Right atrium auricular region (tissue), 2 donors: ENCODE measurements at regions not wholly inside any gene's neighbourhood (a gene's known extent, or its start where the extent isn't known, plus 50 kb on each side); places are given as distances from the start of the nearest gene placed in this dataset.

Experiments
- DNase-seq: peaks from one replicate; pipeline ENCODE4 v3.0.0-alpha.2; 2019; ENCODE audit warnings: low spot score
- H3K27ac ChIP-seq, 2 donors: fragments of 200-600 bp; sonication (generic); 1 replicate in 1 of 2; 2 replicates in 1 of 2; pipeline ENCODE4 v1.5.1; 2016 to 2019
- H3K27me3 ChIP-seq, 2 donors: fragments of 200-600 bp; sonication (generic); one replicate each; pipeline versions ENCODE4 v1.5.1 to v1.6.0; 2017 to 2019
- H3K36me3 ChIP-seq: fragments of 200-600 bp; sonication (generic); one replicate; pipeline ENCODE4 v1.5.1; 2016
- H3K4me1 ChIP-seq, 2 donors: fragments of 200-600 bp; sonication (generic); one replicate each; pipeline versions ENCODE4 v1.5.1 to v1.6.0; 2017 to 2019
- H3K4me3 ChIP-seq, 2 donors: fragments of 200-600 bp; sonication (generic); 1 replicate in 1 of 2; 2 replicates in 1 of 2; pipeline ENCODE4 v1.5.1; 2017 to 2019; ENCODE audit warnings: mild to moderate bottlenecking in 1 of 2, moderate library complexity in 1 of 2
- H3K9me3 ChIP-seq, 2 donors: fragments of 200-600 bp; sonication (generic); one replicate each; pipeline ENCODE4 v1.5.1; 2019
- CTCF ChIP-seq, 2 donors: fragments of 200-600 bp; sonication (generic); IDR thresholded peaks; one replicate each; pipeline ENCODE4 v1.5.1; 2019; ENCODE audit warnings: antibody characterized with exemption in 2 of 2

GRCh38 chr13:58989556-58989955 lies 1174.2 kb downstream of the DIAPH3 start:
- H3K4me3 ChIP-seq = no peak overlapping the region
- no peak overlapping the region for H3K27ac ChIP-seq
- no peaks in the 10 kb centered on the region for H3K36me3 ChIP-seq
- H3K9me3 ChIP-seq = no peaks in the 10 kb centered on the region
- H3K4me1 ChIP-seq = no peaks in the 10 kb centered on the region
- TF ChIP-seq CTCF (IDR thresholded peaks at IDR 0.05) = no peak
- DNase-seq = no peak
- no peaks in the 10 kb centered on the region for H3K27me3 ChIP-seq

GRCh38 chr13:58991826-58992477 lies 1171.8 kb downstream of the DIAPH3 start:
- TF ChIP-seq CTCF (IDR thresholded peaks at IDR 0.05) = no peak
- no peak for DNase-seq

DNA sequence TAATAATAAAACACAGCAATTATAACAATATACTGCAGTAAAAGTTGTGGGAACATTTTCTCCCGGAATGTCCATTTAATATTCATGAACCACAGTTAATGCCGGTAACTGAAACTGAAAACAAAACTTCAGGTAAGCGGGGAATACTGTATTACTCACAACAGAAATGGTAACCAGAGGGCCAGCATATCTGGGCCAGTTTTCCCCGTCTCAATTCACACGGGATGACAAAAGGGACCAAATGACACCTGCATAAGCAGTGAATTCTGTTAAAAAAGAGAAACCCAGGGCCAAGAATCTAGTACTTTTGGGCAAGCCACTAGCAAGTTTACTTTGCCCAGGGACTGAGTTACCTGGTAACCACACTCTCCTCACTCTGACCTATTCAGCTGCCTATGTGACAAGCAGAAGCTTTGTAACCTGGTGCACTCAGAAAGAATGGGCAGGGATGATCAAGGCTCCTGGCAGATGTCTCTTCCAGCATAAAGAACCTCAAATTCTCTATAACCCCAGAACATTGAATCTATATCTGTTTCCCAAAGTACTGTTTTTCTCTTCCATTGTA lies 1171.2 kb downstream of the DIAPH3 start:
- Histone ChIP-seq H3K27ac (no peak overlapping the region), H3K4me3 (no peak overlapping the region), H3K4me1 (no peaks in the 10 kb centered on the region), H3K9me3 (no peaks in the 10 kb centered on the region), H3K36me3 (no peaks in the 10 kb centered on the region), H3K27me3 (no peaks in the 10 kb centered on the region)
- no peak for TF ChIP-seq CTCF (IDR thresholded peaks at IDR 0.05)
- no peak for DNase-seq

More at GRCh38 chr13:58991826-58992477, 1171.8 kb downstream of the DIAPH3 start:
- Histone ChIP-seq H3K9me3 (no peaks in the 10 kb centered on the region), H3K4me1 (no peaks in the 10 kb centered on the region), H3K27ac (no peak overlapping the region), H3K4me3 (no peak overlapping the region), H3K36me3 (no peaks in the 10 kb centered on the region), H3K27me3 (no peaks in the 10 kb centered on the region)

GRCh38 chr13:58994077-58994476 lies 1169.7 kb downstream of the DIAPH3 start:
- Histone ChIP-seq H3K4me1 (no peaks in the 10 kb centered on the region), H3K27ac (no peak overlapping the region), H3K36me3 (no peaks in the 10 kb centered on the region), H3K4me3 (no peak overlapping the region), H3K27me3 (no peaks in the 10 kb centered on the region), H3K9me3 (no peaks in the 10 kb centered on the region)
- no peak for TF ChIP-seq CTCF (IDR thresholded peaks at IDR 0.05)
- no peak for DNase-seq

DNA sequence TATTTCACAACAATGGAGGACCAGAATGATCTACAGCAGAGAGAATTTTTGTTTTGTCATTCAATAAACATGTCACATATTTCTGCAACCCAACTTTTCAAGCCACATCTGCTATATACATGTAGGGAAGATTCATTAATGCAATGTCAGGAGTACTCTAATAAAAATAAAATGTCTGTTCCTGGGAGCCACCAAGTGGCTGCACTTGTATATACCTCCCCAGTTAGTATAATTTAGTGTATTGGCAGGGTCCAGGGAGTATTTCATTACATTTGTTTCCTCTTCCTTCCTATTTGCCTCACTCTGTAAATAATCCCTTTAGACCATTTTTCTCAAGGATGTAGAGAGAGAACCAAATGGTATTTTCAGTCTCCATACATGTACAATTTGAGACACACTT lies 1169.0 kb downstream of the DIAPH3 start:
- Histone ChIP-seq H3K36me3 (no peaks in the 10 kb centered on the region), H3K27me3 (no peaks in the 10 kb centered on the region), H3K4me1 (no peaks in the 10 kb centered on the region), H3K4me3 (no peak overlapping the region), H3K27ac (no peak overlapping the region), H3K9me3 (no peaks in the 10 kb centered on the region)
- no peak for DNase-seq
- TF ChIP-seq CTCF (IDR thresholded peaks at IDR 0.05) = peak in 1 of 2 donors; percentile 22

- H3K36me3 ChIP-seq = no peaks in the 10 kb centered on the region
- H3K4me1 ChIP-seq = no peaks in the 10 kb centered on the region
- H3K27me3 ChIP-seq = no peaks in the 10 kb centered on the region
- no peak overlapping the region for H3K4me3 ChIP-seq
- no peaks in the 10 kb centered on the region for H3K9me3 ChIP-seq
- no peak for DNase-seq
- TF ChIP-seq CTCF (IDR thresholded peaks at IDR 0.05) = no peak
- H3K27ac ChIP-seq = no peak overlapping the region
Measured at GRCh38 chr13:58998716-58999115, 1165.0 kb downstream of the DIAPH3 start.
